AG04450 (cell line): ENCODE measurements at regions not wholly inside any gene's neighbourhood (a gene's known extent, or its start where the extent isn't known, plus 50 kb on each side); places are given as distances from the start of the nearest gene placed in this dataset.

Experiments
- CTCF ChIA-PET: fragments of 300-600, 350-600 bp; formaldehyde crosslinking; extraction: SDS; loops from one replicate; lab custom pipeline; 2022; ENCODE audit warnings: antibody characterized with exemption, inconsistent platforms; lab: Charles Lee
- POLR2A ChIA-PET: fragments of 350-600 bp; formaldehyde crosslinking; extraction: SDS; loops from one replicate; lab custom pipeline; 2021; ENCODE audit warnings: antibody characterized with exemption, inconsistent platforms; lab: Yijun Ruan, JAX
- DNase-seq: peaks from one replicate; pipeline ENCODE4 v3.0.0-alpha.2; 2011; ENCODE audit warnings: low read depth, low spot score
- H3K27ac ChIP-seq: one replicate; pipeline ENCODE4 v1.5.1; 2012; ENCODE audit warnings: low read depth, low read length, control low read depth
- H3K27me3 ChIP-seq: one replicate; pipeline ENCODE4 v1.6.0; 2012; ENCODE audit warnings: low read length; ENCODE audit not compliant: control insufficient read depth, insufficient read depth
- H3K4me3 ChIP-seq: 2 replicates; pipeline ENCODE4 v1.5.1; 2011; ENCODE audit warnings: mild to moderate bottlenecking, low read depth, low read length, control low read depth
- H3K9me3 ChIP-seq: 2 replicates; pipeline ENCODE4 v1.5.1; 2012; ENCODE audit warnings: low read length; ENCODE audit not compliant: control insufficient read depth, insufficient read depth
- CTCF ChIP-seq: IDR thresholded peaks from 2 replicates; pipeline ENCODE4 v1.5.1; 2011; ENCODE audit warnings: low read depth, low read length, control low read depth, inconsistent platforms

- DNase-seq, result no peak
- no peak for TF ChIP-seq CTCF
- H3K4me3 ChIP-seq, result no peak overlapping the region
- no peaks in the 10 kb centered on the region for H3K27me3 ChIP-seq
- CTCF ChIA-PET, result no interaction called here
- H3K9me3 ChIP-seq, result no peaks in the 10 kb centered on the region
- no peak overlapping the region for H3K27ac ChIP-seq
- POLR2A ChIA-PET, result no interaction called here
Measured at GRCh38 chr14:100472491-100472890, 114.7 kb downstream of the BEGAIN start.

DNA sequence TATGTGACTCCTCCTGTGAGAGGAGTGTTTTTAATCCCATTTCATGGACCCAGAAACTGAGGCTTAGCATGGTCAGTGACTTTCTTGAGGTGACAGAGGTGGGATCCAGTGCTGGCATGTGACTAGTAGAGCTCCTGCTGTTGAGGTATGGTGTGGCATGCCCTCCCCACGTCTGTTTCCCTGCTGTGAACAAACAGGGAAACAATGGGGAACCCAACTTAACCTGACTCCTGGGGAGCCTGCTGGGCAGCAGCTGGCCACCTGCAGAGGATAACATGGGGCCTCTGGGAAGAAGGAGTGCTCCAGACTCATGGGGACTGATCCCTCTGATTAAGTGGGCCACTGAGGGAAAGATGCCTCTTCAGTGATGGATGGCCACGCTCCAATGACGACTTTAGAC, 114.0 kb downstream of the BEGAIN start:
- POLR2A ChIA-PET, result no interaction called here
- no peak overlapping the region for H3K4me3 ChIP-seq
- H3K27me3 ChIP-seq, result no peaks in the 10 kb centered on the region
- CTCF ChIA-PET, result interaction anchor here (1.1 kb wide), 1 partner anchor 10 kb away, joined by 3 read pairs; no protein-coding TSS in a partner anchor
- no peak overlapping the region for H3K27ac ChIP-seq
- no peak for TF ChIP-seq CTCF
- DNase-seq, result no peak
- H3K9me3 ChIP-seq, result no peaks in the 10 kb centered on the region

- DNase-seq, result no peak
- Histone ChIP-seq H3K27ac (no peak overlapping the region), H3K27me3 (no peaks in the 10 kb centered on the region), H3K4me3 (no peak overlapping the region), H3K9me3 (no peaks in the 10 kb centered on the region)
- ChIA-PET POLR2A (no interaction called here), CTCF (interaction anchor here (1.1 kb wide), 1 partner anchor 9 kb away, joined by 3 read pairs; no protein-coding TSS in a partner anchor)
- TF ChIP-seq CTCF, result no peak
Measured at GRCh38 chr14:100474196-100474595, 113.0 kb downstream of the BEGAIN start.

DNA sequence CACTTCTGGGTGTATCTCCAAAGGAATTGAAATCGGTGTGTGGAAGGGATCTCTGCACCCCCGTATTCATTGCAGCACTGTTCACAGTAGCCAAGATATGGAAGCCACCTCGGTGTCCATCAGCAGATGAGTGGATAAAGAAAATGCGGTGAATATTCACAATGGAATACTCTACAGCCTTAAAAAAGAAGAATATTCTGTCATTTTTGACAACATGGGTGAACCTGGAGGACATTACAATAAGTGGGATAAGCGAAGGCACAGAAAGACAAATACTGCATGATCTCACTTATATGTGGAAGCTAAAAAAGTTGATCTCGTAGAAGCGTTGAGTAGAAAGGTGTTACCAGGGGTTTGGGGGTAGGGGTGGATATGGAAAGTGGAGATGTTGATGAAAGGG, 111.9 kb downstream of the BEGAIN start:
- CTCF ChIA-PET, result interaction anchor here (2.2 kb wide), 1 partner anchor 90 kb away, joined by 14 read pairs; no protein-coding TSS in a partner anchor
- no peak for TF ChIP-seq CTCF
- Histone ChIP-seq H3K27ac (no peak overlapping the region), H3K4me3 (no peak overlapping the region), H3K9me3 (no peaks in the 10 kb centered on the region), H3K27me3 (no peaks in the 10 kb centered on the region)
- POLR2A ChIA-PET, result no interaction called here
- DNase-seq, result no peak

- POLR2A ChIA-PET, result interaction anchor here (1.3 kb wide), 1 partner anchor 36 kb away, joined by 8 read pairs; no protein-coding TSS in a partner anchor
- peak overlapping the region; percentile 74 for H3K27ac ChIP-seq
- peak; percentile 76 for DNase-seq
- H3K4me3 ChIP-seq, result peak overlapping the region; percentile 15; the same call in 1 of the 2 replicates
- TF ChIP-seq CTCF, result no peak
- H3K27me3 ChIP-seq, result no peaks in the 10 kb centered on the region
- H3K9me3 ChIP-seq, result no peaks in the 10 kb centered on the region
- CTCF ChIA-PET, result interaction anchor here (1.1 to 2.2 kb wide), 3 partner anchors 59 to 93 kb away, joined by 3 to 14 read pairs (median 4); no protein-coding TSS in a partner anchor
Measured at GRCh38 chr14:100476012-100476822, 111.0 kb downstream of the BEGAIN start.
